ENCODE measurements at regions not wholly inside any gene's neighbourhood (a gene's known extent, or its start where the extent isn't known, plus 50 kb on each side); places are given as distances from the start of the nearest gene placed in this dataset.

DNA sequence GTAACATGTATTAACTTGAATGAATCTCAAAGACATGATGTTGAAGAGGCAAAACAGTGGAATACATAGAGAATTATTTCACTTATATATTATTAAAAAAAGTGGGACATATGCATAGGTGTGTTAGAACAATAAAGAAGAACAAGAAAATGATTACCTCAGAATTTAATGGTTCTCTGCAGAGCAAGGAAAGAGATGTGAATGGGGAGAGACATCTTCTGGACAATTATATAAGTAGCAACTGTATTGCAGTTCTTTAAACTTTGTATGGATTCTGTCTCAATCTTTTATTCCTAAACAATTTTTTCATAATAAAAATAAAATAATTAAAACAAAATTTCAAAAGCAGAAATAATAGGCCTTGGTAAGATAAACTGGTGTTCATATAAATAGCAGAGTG, 674.9 kb upstream of the ADGRL4 start:
- TF ChIP-seq, protein P1, sequence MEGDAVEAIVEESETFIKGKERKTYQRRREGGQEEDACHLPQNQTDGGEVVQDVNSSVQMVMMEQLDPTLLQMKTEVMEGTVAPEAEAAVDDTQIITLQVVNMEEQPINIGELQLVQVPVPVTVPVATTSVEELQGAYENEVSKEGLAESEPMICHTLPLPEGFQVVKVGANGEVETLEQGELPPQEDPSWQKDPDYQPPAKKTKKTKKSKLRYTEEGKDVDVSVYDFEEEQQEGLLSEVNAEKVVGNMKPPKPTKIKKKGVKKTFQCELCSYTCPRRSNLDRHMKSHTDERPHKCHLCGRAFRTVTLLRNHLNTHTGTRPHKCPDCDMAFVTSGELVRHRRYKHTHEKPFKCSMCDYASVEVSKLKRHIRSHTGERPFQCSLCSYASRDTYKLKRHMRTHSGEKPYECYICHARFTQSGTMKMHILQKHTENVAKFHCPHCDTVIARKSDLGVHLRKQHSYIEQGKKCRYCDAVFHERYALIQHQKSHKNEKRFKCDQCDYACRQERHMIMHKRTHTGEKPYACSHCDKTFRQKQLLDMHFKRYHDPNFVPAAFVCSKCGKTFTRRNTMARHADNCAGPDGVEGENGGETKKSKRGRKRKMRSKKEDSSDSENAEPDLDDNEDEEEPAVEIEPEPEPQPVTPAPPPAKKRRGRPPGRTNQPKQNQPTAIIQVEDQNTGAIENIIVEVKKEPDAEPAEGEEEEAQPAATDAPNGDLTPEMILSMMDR (IDR thresholded peaks at IDR 0.05): no peak
- no peak for TF ChIP-seq POLR2A (IDR thresholded peaks at IDR 0.05)
